HCT116 (cell line): ENCODE measurements at regions not wholly inside any gene's neighbourhood (a gene's known extent, or its start where the extent isn't known, plus 50 kb on each side); places are given as distances from the start of the nearest gene placed in this dataset.

Source experiments
- ATAC-seq: fragments of 200-7000 bp; cut with Tn5 transposase; 2 replicates; pipeline ENCODE4 v1.9.1; 2020; ENCODE audit warnings: mild to moderate bottlenecking, moderate library complexity
- BruUV-seq: library from RNA; stranded (reverse); fragments of 400-500 nt; replicated peaks from 2 replicates; lab custom pipeline; 2021; lab: Mats Ljungman, UMichigan
- CTCF ChIA-PET: fragments of 300-600 bp; sonication (Branson Sonifier 250); formaldehyde crosslinking; loops from one replicate; lab custom pipeline; 2021; ENCODE audit warnings: antibody characterized with exemption; lab: Charles Lee
- POLR2A ChIA-PET: fragments of 300-600, 350-600 bp; sonication (Branson Sonifier 250); formaldehyde crosslinking; loops from one replicate; lab custom pipeline; 2021; ENCODE audit warnings: antibody characterized with exemption; lab: Charles Lee
- RAD21 ChIA-PET, 2 experiments: fragments of 300-600 bp; sonication (Branson Sonifier 250); formaldehyde crosslinking; loops; one replicate each; lab custom pipeline; 2023; ENCODE audit warnings: low total read pairs in 2 of 2; ENCODE audit not compliant: uncharacterized antibody in 2 of 2, unreplicated experiment in 2 of 2, low non-redundant PET in 1 of 2; lab: Charles Lee
- DNase-seq: peaks from one replicate; pipeline ENCODE4 v3.0.0-alpha.2; 2010; ENCODE audit warnings: low read depth, low spot score
- H2AFZ ChIP-seq: fragments of 200-600 bp; shearing (Covaris generic), sonication (generic); 2 replicates; pipeline ENCODE4 v1.6.1; 2017; ENCODE audit warnings: low read depth, mixed run types, mixed read lengths, antibody characterized with exemption, low read length; ENCODE audit not compliant: poor library complexity, severe bottlenecking
- H3K27ac ChIP-seq: 2 replicates; pipeline ENCODE4 v1.5.1; 2012; ENCODE audit warnings: low read depth, low read length
- H3K27me3 ChIP-seq: fragments of 200-600 bp; sonication (generic); 2 replicates; pipeline ENCODE4 v1.6.1; 2016; ENCODE audit warnings: mixed run types, low read length, mixed read lengths; ENCODE audit not compliant: insufficient read depth
- H3K36me3 ChIP-seq, 2 experiments: fragments of 200-500 bp in 1 of 2; fragments of 200-600 bp in 1 of 2; sonication (Bioruptor generic) in 1 of 2; sonication (generic) in 1 of 2; 2 replicates each; pipeline versions ENCODE4 v1.5.1 to v1.6.1; 2014 to 2016; ENCODE audit warnings: low read length in 2 of 2, inconsistent platforms in 1 of 2, mixed read lengths in 1 of 2, mixed run types in 1 of 2; ENCODE audit not compliant: insufficient read depth in 2 of 2, control insufficient read depth in 1 of 2
- H3K4me1 ChIP-seq, 2 experiments: fragments of 200-600 bp in 1 of 2; sonication (generic) in 1 of 2; 2 replicates each; pipeline versions ENCODE4 v1.5.1 to v1.6.1; 2012 to 2017; ENCODE audit warnings: low read length in 2 of 2, inconsistent platforms in 1 of 2, mild to moderate bottlenecking in 1 of 2, mixed read lengths in 1 of 2, mixed run types in 1 of 2, moderate library complexity in 1 of 2; ENCODE audit not compliant: insufficient read depth in 2 of 2, control insufficient read depth in 1 of 2
- H3K4me2 ChIP-seq: fragments of 200-600 bp; sonication (generic); 2 replicates; pipeline ENCODE4 v1.6.1; 2017; ENCODE audit warnings: mixed run types, low read length, mixed read lengths
- H3K4me3 ChIP-seq, 2 experiments: fragments of 200-600 bp in 1 of 2; sonication (generic) in 1 of 2; replicated peaks in 1 of 2; 2 replicates each; pipeline ENCODE4 v1.5.1; 2011 to 2016; ENCODE audit warnings: low read length in 2 of 2, control low read depth in 1 of 2, low read depth in 1 of 2, mild to moderate bottlenecking in 1 of 2, mixed read lengths in 1 of 2, mixed run types in 1 of 2
- H3K79me2 ChIP-seq: fragments of 200-600 bp; sonication (generic); 2 replicates; pipeline ENCODE4 v1.6.1; 2017; ENCODE audit warnings: mild to moderate bottlenecking, mixed run types, low read length, moderate library complexity, mixed read lengths; ENCODE audit not compliant: insufficient read depth
- H3K9ac ChIP-seq: fragments of 200-600 bp; sonication (generic); 2 replicates; pipeline ENCODE4 v1.6.1; 2016; ENCODE audit warnings: low read length, mixed read lengths
- H3K9me2 ChIP-seq: fragments of 200-600 bp; sonication (generic), shearing (Covaris generic); 2 replicates; pipeline ENCODE4 v1.6.1; 2017; ENCODE audit warnings: mixed run types, mild to moderate bottlenecking, moderate library complexity; ENCODE audit not compliant: insufficient read depth
- H3K9me3 ChIP-seq, 2 experiments: fragments of 200-500 bp in 1 of 2; fragments of 200-600 bp in 1 of 2; sonication (Bioruptor generic) in 1 of 2; sonication (generic) in 1 of 2; 2 replicates each; pipeline ENCODE4 v1.6.1; 2014 to 2017; ENCODE audit warnings: low read length in 2 of 2, mixed read lengths in 2 of 2, inconsistent platforms in 1 of 2, low read depth in 1 of 2, mild to moderate bottlenecking in 1 of 2, mixed run types in 1 of 2, moderate library complexity in 1 of 2; ENCODE audit not compliant: control insufficient read depth in 1 of 2, insufficient read depth in 1 of 2
- H4K20me1 ChIP-seq: fragments of 200-600 bp; sonication (generic), shearing (Covaris generic); 2 replicates; pipeline ENCODE4 v1.6.1; 2017; ENCODE audit warnings: mixed run types, mild to moderate bottlenecking, moderate library complexity; ENCODE audit not compliant: insufficient read depth
- CBX3 ChIP-seq: IDR thresholded peaks from 2 replicates; pipeline ENCODE4 v1.6.1; 2012; ENCODE audit warnings: low read depth
- CEBPB ChIP-seq: IDR thresholded peaks from 2 replicates; pipeline ENCODE4 v1.6.1; 2012; ENCODE audit warnings: low read depth
- CTCF ChIP-seq, 3 experiments: fragments of 200-600 bp in 1 of 3; sonication (generic) in 1 of 3; IDR thresholded peaks in 2 of 3; conservative IDR thresholded peaks in 1 of 3; 2 replicates each; pipeline ENCODE4 v1.5.1; 2012 to 2017; ENCODE audit warnings: low read depth in 2 of 3, low read length in 2 of 3, antibody characterized with exemption in 1 of 3, borderline replicate concordance in 1 of 3, control low read depth in 1 of 3, mild to moderate bottlenecking in 1 of 3, mixed read lengths in 1 of 3, mixed run types in 1 of 3, moderate library complexity in 1 of 3; ENCODE audit not compliant: insufficient read depth in 1 of 3
- ELF1 ChIP-seq: IDR thresholded peaks from 2 replicates; pipeline ENCODE4 v1.6.1; 2012; ENCODE audit warnings: low read depth, borderline replicate concordance
- POLR2AphosphoS5 ChIP-seq: IDR thresholded peaks from 2 replicates; pipeline ENCODE4 v1.6.1; 2011; ENCODE audit warnings: mild to moderate bottlenecking, low read depth, low read length, moderate library complexity
- SRF ChIP-seq: IDR thresholded peaks from 2 replicates; pipeline ENCODE4 v1.6.1; 2012; ENCODE audit warnings: low read depth
- intact Hi-C: fragments of 100-400 bp; cut with micrococcal nuclease; formaldehyde crosslinking; loops from 2 replicates; pipeline ENCODE4 v1.10.0; 2022
- TF ChIP-seq, protein P1 (sequence below): IDR thresholded peaks from 2 replicates; pipeline ENCODE4 v1.6.1; 2011; ENCODE audit warnings: mild to moderate bottlenecking, low read length, moderate library complexity; ENCODE audit not compliant: insufficient replicate concordance; ENCODE audit errors: extremely low read depth

DNA sequence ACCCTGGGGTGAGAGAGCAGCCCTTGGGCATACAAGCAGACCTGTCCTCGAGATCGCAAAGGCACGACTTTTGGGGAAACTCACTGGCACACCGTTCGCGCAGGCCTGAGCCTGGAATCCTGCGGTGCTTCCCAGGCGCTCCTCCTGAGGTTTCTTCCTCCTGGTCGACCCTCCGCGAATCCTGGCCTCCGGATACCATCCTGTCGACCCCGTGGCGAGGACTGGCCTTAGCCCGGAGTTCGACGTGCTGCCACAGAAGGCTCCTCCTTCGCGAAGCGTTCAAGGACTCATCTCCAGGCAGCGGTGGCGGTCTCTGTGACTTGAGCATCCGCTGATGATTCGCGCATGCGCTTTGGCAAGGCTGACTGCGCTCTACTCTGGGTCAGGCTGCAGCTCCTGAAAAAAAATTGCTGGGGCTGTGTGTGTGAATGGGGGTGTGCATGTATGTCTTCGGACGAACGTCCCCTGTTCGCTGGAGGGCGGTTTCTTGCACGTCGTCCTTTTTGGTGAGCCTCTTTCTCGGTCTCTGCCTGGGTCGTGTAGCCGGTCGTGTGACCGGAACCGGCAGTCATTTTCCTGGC lies 64.4 kb upstream of the ZNF527 start:
- no peaks in the 10 kb centered on the region for H4K20me1 ChIP-seq
- no peak overlapping the region for H3K4me2 ChIP-seq
- DNase-seq: no peak
- no peak overlapping the region for H3K9ac ChIP-seq
- no peaks in the 10 kb centered on the region for H3K36me3 ChIP-seq
- H3K4me1 ChIP-seq: no peaks in the 10 kb centered on the region
- ChIA-PET RAD21 (no interaction called here), CTCF (no interaction called here), POLR2A (no interaction called here)
- H3K4me3 ChIP-seq: no peak overlapping the region
- intact Hi-C loops: no loop called here
- H3K9me3 ChIP-seq: no peaks in the 10 kb centered on the region; a peak in 2 of 4 replicates
- no peak for TF ChIP-seq CEBPB
- no peak overlapping the region for H3K27ac ChIP-seq
- no peaks in the 10 kb centered on the region for H3K27me3 ChIP-seq
- ATAC-seq: no peak
- no TSS peak for BruUV-seq
- no peaks in the 10 kb centered on the region for H3K9me2 ChIP-seq
- H3K79me2 ChIP-seq: no peaks in the 10 kb centered on the region
- H2AFZ ChIP-seq: no peak overlapping the region

- intact Hi-C loops: no loop called here
- DNase-seq: no peak
Observed at GRCh38 chr19:37309834-37310575, 60.9 kb upstream of the ZNF527 start.

More at GRCh38 chr19:37309834-37310575, 60.9 kb upstream of the ZNF527 start:
- no peaks in the 10 kb centered on the region for H3K4me1 ChIP-seq
- H4K20me1 ChIP-seq: no peaks in the 10 kb centered on the region
- no peak overlapping the region for H2AFZ ChIP-seq
- H3K9me2 ChIP-seq: no peaks in the 10 kb centered on the region
- H3K9me3 ChIP-seq: no peaks in the 10 kb centered on the region; a peak in 2 of 4 replicates
- no peaks in the 10 kb centered on the region for H3K27me3 ChIP-seq
- no peaks in the 10 kb centered on the region for H3K36me3 ChIP-seq
- H3K4me3 ChIP-seq: no peak overlapping the region
- no peak overlapping the region for H3K9ac ChIP-seq
- BruUV-seq: no TSS peak
- ATAC-seq: no peak
- CTCF ChIA-PET: no interaction called here
- POLR2A ChIA-PET: no interaction called here
- no peak overlapping the region for H3K4me2 ChIP-seq
- no peaks in the 10 kb centered on the region for H3K79me2 ChIP-seq
- RAD21 ChIA-PET: no interaction called here
- TF ChIP-seq SRF (no peak), CTCF (IDR thresholded peaks at IDR 0.05 in 2 of 3, conservative IDR thresholded peaks at IDR 0.05 in 1 of 3; ENCODE audit: borderline replicate concordance in 1 of 3, insufficient read depth in 1 of 3, low read depth in 2 of 3, low read length in 2 of 3) (peak in 2 of 3 experiments; percentile 26 to 28; a peak in 3 of 6 replicates), ELF1 (no peak), CBX3 (no peak), POLR2AphosphoS5 (no peak)
- TF ChIP-seq, protein P1, sequence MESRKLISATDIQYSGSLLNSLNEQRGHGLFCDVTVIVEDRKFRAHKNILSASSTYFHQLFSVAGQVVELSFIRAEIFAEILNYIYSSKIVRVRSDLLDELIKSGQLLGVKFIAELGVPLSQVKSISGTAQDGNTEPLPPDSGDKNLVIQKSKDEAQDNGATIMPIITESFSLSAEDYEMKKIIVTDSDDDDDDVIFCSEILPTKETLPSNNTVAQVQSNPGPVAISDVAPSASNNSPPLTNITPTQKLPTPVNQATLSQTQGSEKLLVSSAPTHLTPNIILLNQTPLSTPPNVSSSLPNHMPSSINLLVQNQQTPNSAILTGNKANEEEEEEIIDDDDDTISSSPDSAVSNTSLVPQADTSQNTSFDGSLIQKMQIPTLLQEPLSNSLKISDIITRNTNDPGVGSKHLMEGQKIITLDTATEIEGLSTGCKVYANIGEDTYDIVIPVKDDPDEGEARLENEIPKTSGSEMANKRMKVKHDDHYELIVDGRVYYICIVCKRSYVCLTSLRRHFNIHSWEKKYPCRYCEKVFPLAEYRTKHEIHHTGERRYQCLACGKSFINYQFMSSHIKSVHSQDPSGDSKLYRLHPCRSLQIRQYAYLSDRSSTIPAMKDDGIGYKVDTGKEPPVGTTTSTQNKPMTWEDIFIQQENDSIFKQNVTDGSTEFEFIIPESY: no peak
- H3K27ac ChIP-seq: no peak overlapping the region
